HT-29 (cell line): ENCODE measurements at regions not wholly inside any gene's neighbourhood (a gene's known extent, or its start where the extent isn't known, plus 50 kb on each side); places are given as distances from the start of the nearest gene placed in this dataset.

ENCODE experiments used
- DNase-seq: peaks from one replicate; pipeline ENCODE4 v3.0.0-alpha.2; 2015; ENCODE audit warnings: low spot score

GRCh38 chr19:31223740-31224534, 125.3 kb downstream of the TSHZ3 start:
- DNase-seq = no peak

GRCh38 chr19:31220540-31220939, 128.7 kb downstream of the TSHZ3 start:
- peak; percentile 22 for DNase-seq

- no peak for DNase-seq
Measured at GRCh38 chr19:31214997-31215396, 134.2 kb downstream of the TSHZ3 start.

- peak; percentile 80 for DNase-seq
Measured at GRCh38 chr19:31214086-31214485, 135.2 kb downstream of the TSHZ3 start.

- DNase-seq = no peak
Measured at GRCh38 chr19:31211088-31211487, 138.1 kb downstream of the TSHZ3 start.

- no peak for DNase-seq
Measured at GRCh38 chr19:31205887-31206518, 143.2 kb downstream of the TSHZ3 start.

GRCh38 chr19:31204115-31204514, 145.1 kb downstream of the TSHZ3 start:
- no peak for DNase-seq

GRCh38 chr19:31185261-31185660, 164.0 kb downstream of the TSHZ3 start:
- peak; percentile 2 for DNase-seq

- no peak for DNase-seq
Measured at GRCh38 chr19:31181535-31181934, 167.7 kb downstream of the TSHZ3 start.

- no peak for DNase-seq
Measured at GRCh38 chr19:31180907-31181306, 168.3 kb downstream of the TSHZ3 start.

- DNase-seq = no peak
Measured at GRCh38 chr19:31179471-31179852, 169.8 kb downstream of the TSHZ3 start.

GRCh38 chr19:31178833-31179470, 170.3 kb downstream of the TSHZ3 start:
- no peak for DNase-seq

- DNase-seq = no peak
Measured at GRCh38 chr19:31177246-31177645, 172.0 kb downstream of the TSHZ3 start.

GRCh38 chr19:31175564-31176348, 173.5 kb downstream of the TSHZ3 start:
- no peak for DNase-seq

- no peak for DNase-seq
Measured at GRCh38 chr19:31174948-31175347, 174.3 kb downstream of the TSHZ3 start.

- DNase-seq = no peak
Measured at GRCh38 chr19:31173991-31174390, 175.2 kb downstream of the TSHZ3 start.

GRCh38 chr19:31171936-31172335, 177.3 kb downstream of the TSHZ3 start:
- no peak for DNase-seq

- DNase-seq = no peak
Measured at GRCh38 chr19:31170046-31170445, 179.2 kb downstream of the TSHZ3 start.

- no peak for DNase-seq
Measured at GRCh38 chr19:31168106-31168625, 181.1 kb downstream of the TSHZ3 start.

GRCh38 chr19:31167690-31168089, 181.5 kb downstream of the TSHZ3 start:
- no peak for DNase-seq

GRCh38 chr19:31166206-31166605, 183.0 kb downstream of the TSHZ3 start:
- DNase-seq = no peak

- no peak for DNase-seq
Measured at GRCh38 chr19:31164791-31165251, 184.4 kb downstream of the TSHZ3 start.
